Kidney epithelial cell (primary cell): ENCODE measurements at regions not wholly inside any gene's neighbourhood (a gene's known extent, or its start where the extent isn't known, plus 50 kb on each side); places are given as distances from the start of the nearest gene placed in this dataset.

Experiments used
- DNase-seq: peaks from one replicate; pipeline ENCODE4 v3.0.0-alpha.2; 2010; ENCODE audit warnings: low read depth
- H3K27me3 ChIP-seq: 2 replicates; pipeline ENCODE4 v1.6.0; 2011; ENCODE audit warnings: low read length; ENCODE audit not compliant: control insufficient read depth, insufficient read depth
- H3K36me3 ChIP-seq: 2 replicates; pipeline ENCODE4 v1.5.1; 2011; ENCODE audit warnings: low read length; ENCODE audit not compliant: control insufficient read depth, insufficient read depth
- H3K4me3 ChIP-seq: 2 replicates; pipeline ENCODE4 v1.5.1; 2011; ENCODE audit warnings: low read depth, mild to moderate bottlenecking, control low read depth, low read length
- TF ChIP-seq, protein P1 (sequence below): IDR thresholded peaks from 2 replicates; pipeline ENCODE4 v1.5.1; 2011; ENCODE audit warnings: mild to moderate bottlenecking, moderate library complexity, low read length, control low read depth, inconsistent platforms; ENCODE audit not compliant: insufficient read depth, poor library complexity, severe bottlenecking

DNA sequence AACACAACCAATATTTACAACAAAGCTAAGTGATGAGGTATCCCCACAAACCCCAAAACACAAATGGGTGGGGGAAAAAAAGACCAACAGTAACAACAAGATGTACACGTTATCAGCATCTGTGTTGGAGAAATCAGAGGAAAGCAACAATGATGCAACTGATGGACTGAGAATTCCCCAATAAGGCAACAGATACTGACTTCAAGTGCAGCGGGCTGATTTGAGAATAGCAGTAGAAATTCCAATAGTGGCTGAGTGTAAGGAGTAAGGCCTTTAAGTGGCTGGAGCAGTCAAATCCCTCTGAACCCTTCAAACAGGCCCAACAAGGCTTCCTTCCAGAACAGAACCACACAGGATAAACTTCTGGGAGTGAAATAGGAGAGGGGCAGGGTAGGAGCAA lies 97.6 kb downstream of the TM2D1 start:
- no peaks in the 10 kb centered on the region for H3K27me3 ChIP-seq
- DNase-seq: no peak
- no peaks in the 10 kb centered on the region for H3K36me3 ChIP-seq
- no peak overlapping the region for H3K4me3 ChIP-seq
- TF ChIP-seq, protein P1, sequence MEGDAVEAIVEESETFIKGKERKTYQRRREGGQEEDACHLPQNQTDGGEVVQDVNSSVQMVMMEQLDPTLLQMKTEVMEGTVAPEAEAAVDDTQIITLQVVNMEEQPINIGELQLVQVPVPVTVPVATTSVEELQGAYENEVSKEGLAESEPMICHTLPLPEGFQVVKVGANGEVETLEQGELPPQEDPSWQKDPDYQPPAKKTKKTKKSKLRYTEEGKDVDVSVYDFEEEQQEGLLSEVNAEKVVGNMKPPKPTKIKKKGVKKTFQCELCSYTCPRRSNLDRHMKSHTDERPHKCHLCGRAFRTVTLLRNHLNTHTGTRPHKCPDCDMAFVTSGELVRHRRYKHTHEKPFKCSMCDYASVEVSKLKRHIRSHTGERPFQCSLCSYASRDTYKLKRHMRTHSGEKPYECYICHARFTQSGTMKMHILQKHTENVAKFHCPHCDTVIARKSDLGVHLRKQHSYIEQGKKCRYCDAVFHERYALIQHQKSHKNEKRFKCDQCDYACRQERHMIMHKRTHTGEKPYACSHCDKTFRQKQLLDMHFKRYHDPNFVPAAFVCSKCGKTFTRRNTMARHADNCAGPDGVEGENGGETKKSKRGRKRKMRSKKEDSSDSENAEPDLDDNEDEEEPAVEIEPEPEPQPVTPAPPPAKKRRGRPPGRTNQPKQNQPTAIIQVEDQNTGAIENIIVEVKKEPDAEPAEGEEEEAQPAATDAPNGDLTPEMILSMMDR: no peak

DNA sequence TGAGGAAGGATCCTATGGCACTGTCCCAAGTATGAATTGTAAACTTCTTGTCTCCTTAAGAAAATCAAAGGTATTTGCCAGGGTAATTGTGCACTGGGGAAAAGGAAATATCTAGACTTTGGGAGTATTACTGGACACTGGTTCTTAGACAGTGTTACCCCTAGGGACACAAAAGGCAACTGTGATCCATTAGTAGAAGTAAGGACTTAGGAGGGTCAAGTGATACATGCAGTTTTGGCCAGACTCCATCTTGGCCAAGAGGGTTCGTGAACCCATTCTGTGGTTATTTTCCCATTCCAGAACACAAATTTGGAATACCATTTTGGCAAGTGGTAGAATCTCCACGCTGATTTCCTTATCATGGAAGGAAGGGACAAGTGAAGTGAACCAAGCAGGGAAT lies 98.1 kb downstream of the TM2D1 start:
- Histone ChIP-seq H3K4me3 (no peak overlapping the region), H3K27me3 (no peaks in the 10 kb centered on the region), H3K36me3 (no peaks in the 10 kb centered on the region)
- TF ChIP-seq, protein P1: no peak
- DNase-seq: no peak

DNA sequence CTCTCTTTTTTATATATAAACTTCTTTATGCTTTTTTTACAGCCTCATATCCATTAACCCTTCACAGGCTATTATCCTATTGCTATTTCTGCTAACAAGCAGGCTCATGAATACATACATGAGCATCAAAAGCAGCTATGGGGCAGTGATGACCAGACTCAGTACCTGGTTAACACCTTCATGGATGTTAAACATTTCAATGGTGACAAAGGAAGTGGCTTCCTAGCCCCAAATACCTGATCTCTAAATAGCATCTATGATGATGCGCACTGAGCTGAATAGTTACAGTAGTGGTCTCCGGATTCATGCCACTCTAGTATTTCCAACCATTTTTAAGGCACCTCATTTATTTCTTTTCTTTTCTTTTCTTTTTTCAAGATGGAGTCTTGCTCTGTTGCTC lies 101.1 kb downstream of the TM2D1 start:
- no peak for DNase-seq
- TF ChIP-seq, protein P1: no peak
- no peak overlapping the region for H3K4me3 ChIP-seq
- no peaks in the 10 kb centered on the region for H3K36me3 ChIP-seq
- H3K27me3 ChIP-seq: no peaks in the 10 kb centered on the region

DNA sequence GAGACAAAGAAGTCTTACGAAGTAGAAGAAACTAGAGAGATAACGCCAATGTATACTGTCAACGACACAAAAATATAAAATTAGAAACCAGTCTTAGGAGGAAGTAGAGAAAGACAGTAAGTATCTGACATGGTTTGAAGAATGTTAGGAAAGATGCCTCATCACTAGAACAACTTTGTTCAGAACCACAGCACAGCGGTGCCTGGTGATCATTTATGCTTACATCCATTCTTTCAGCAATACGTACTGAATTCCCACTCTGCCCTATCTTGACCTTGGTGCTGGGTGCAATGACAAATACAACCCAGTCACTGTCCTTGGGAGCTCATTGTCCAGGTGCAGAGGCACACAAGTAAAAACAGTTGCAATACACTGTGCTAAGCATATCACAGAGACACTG lies 104.4 kb downstream of the TM2D1 start:
- TF ChIP-seq, protein P1: no peak
- no peak for DNase-seq
- no peaks in the 10 kb centered on the region for H3K36me3 ChIP-seq
- no peak overlapping the region for H3K4me3 ChIP-seq
- no peaks in the 10 kb centered on the region for H3K27me3 ChIP-seq

DNA sequence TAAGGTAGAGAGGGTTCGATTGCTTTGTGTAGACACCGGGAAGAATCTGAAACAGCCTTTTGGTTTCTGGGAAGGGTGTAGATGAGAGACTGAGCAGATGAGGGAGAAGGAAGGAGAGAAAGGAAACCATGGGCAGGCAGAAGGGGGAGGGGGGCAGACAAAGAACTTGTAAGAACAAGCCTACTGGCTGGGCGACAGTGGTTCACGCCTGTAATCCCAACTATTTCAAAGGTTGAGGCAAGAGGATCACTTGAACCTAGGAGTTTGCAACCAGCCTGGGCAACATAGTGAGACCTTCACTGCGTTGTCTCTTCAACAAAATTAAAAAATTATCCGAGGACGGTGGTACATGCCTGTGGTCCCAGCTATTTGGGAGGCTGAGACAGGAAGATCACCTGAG lies 106.2 kb downstream of the TM2D1 start:
- DNase-seq: no peak
- H3K36me3 ChIP-seq: no peaks in the 10 kb centered on the region
- H3K27me3 ChIP-seq: no peaks in the 10 kb centered on the region
- TF ChIP-seq, protein P1: no peak
- H3K4me3 ChIP-seq: no peak overlapping the region

DNA sequence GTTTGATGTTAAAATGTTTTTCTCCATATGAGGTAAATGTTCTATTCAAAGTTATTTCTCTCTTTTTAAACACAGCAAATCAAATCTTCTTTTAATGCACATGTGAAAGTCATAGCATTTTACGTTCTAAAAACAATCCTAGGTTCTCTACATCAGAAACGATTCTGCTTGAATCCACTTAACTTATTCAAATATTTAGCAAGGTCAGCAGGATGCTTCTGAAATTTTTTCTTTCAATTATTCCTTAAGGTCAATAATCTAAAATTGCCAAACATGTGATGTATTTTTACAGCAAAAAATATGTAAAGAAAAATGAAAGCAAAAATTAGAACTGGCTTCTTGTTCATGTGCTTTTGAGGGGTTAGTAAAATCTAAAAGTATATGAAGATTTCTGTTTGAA lies 106.7 kb downstream of the TM2D1 start:
- Histone ChIP-seq H3K27me3 (no peaks in the 10 kb centered on the region), H3K36me3 (no peaks in the 10 kb centered on the region), H3K4me3 (no peak overlapping the region)
- TF ChIP-seq, protein P1: no peak
- no peak for DNase-seq
